ENCODE measurements at regions not wholly inside any gene's neighbourhood (a gene's known extent, or its start where the extent isn't known, plus 50 kb on each side); places are given as distances from the start of the nearest gene placed in this dataset.

DNA sequence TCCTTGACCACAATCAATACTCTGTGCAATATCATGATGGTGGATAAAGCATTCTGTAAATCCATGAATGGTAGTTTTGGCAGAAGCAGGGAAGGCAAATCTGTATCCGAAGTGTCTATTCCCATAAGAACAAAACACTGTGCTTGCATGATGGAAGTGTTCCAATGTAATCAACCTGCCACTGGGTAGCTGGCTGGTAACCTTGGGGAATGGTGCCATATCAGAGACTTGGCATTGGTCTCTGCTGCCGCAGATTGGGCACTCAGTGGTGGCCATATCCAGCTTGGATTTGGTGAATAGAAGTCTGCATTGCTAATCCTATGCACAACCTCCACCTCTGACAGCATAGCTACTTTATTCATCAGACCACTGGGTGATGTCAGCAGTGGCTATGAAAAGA, 114.3 kb upstream of the EMCN start:
- TF ChIP-seq YY1 (IDR thresholded peaks at IDR 0.05; ENCODE audit: insufficient read depth, insufficient read length), result no peak
- TF ChIP-seq ZNF274 (IDR thresholded peaks at IDR 0.05; ENCODE audit: low read depth, low read length), result no peak
- no peak for TF ChIP-seq SUZ12 (IDR thresholded peaks at IDR 0.05; ENCODE audit: extremely low read depth, insufficient read depth, insufficient read length)

Data from NT2/D1 (cell line).